ENCODE measurements at regions not wholly inside any gene's neighbourhood (a gene's known extent, or its start where the extent isn't known, plus 50 kb on each side); places are given as distances from the start of the nearest gene placed in this dataset.

DNA sequence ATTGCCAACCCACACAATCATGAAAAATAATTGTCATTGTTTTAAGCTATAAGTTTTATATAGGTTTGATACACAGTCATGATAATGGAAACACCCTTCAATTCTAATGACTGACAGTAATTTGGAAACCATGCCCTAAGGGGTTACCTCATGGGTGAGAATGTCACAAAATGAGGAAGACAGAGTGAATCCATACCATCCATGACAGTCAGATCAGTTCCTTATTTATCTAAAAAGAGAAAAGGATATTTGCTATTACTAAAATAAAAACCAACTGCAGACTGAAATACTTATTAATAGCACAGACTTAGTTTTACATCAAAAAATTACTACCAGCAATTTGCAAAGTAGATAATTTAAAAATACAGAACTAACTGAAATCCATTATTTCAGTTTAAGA lies 437.8 kb downstream of the UTRN start:
- no peak for DNase-seq (ENCODE audit: low read depth)

DNA sequence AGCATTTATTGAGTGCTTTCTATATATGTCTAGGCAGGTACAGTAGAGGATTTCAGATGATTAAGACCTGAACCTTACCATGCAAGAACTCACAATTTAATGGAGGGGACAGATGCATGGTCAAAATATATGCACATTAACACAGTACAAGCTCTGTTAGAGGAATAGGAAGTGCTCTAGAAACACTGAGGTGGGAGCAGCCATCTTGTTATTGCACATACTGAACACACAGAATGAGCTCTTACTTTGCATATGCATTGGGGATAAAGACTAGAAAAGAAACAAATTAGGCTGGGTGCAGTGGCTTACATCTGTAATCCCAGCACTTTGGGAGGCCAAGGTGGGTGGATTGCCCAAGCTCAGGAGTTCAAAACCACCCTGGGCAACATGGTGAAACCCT lies 438.3 kb downstream of the UTRN start:
- DNase-seq (ENCODE audit: low read depth): no peak

DNA sequence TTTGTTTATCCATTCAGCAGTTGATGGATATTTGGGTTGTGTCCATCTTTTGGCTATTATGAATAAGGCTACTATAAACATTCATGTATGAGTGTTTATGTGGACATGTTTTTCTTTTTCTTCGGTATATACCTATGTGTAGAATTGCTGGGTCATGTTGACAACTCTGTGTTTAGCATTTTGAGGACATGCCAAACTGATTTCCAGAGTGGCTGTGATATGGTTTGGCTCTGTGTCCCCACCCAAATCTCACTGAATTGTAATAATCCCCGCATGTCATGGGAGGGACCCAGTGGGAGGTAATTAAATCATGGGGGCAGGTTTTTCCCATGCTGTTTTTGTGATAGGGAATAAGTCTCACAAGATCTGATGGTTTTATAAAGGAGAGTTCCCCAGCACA lies 439.7 kb downstream of the UTRN start:
- DNase-seq (ENCODE audit: low read depth): no peak

- peak; percentile 57 for DNase-seq (ENCODE audit: low read depth)
Observed at GRCh38 chr6:144725736-144726522, 440.8 kb downstream of the UTRN start.

DNA sequence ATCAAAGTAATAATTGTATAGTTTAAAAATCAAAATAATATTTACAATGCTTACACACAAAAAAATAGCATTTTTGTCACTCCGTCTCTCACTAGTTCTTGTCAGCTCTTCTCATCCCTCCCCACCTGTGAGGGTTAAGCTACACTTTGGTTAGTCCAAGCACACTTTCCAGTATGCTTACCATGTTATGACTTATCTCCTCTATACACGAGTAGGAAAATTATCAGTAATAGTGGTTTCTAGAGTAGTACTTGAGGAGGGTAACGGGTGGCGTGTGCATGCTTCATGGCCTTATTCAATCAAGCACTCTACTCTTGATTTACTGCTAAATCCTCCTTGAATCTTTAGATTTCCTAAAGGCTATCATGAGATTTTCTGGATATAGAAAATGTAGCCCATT lies 443.7 kb downstream of the UTRN start:
- DNase-seq (ENCODE audit: low read depth): no peak

GRCh38 chr6:144729502-144729901 lies 444.4 kb downstream of the UTRN start:
- no peak for DNase-seq (ENCODE audit: low read depth)

GRCh38 chr6:144730088-144730645 lies 445.0 kb downstream of the UTRN start:
- DNase-seq (ENCODE audit: low read depth): no peak

- no peak for DNase-seq (ENCODE audit: low read depth)
Observed at GRCh38 chr6:144731229-144731628, 446.1 kb downstream of the UTRN start.

GRCh38 chr6:144736763-144737162 lies 451.6 kb downstream of the UTRN start:
- no peak for DNase-seq (ENCODE audit: low read depth)

GRCh38 chr6:144737998-144738397 lies 452.9 kb downstream of the UTRN start:
- no peak for DNase-seq (ENCODE audit: low read depth)

DNA sequence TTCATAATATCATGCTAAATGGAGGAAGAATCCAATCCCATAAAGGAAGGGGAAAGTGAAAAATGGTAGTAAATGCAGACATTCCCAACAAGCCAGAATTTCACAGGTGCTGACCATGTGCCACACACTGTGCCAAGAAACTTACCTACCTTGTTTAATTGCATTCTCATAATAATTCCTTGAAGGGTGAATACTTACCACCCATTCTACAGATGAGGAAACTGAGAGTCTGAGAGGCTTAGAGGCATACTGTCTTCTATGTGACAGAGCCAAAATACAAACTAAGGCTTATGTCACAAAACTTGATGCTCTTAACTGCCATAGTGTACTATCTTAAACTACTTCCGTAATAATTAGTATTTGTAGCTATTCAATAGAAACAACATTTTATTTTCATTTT lies 454.7 kb downstream of the UTRN start:
- DNase-seq (ENCODE audit: low read depth): no peak

- no peak for DNase-seq (ENCODE audit: low read depth)
Observed at GRCh38 chr6:144741659-144742058, 456.5 kb downstream of the UTRN start.

DNA sequence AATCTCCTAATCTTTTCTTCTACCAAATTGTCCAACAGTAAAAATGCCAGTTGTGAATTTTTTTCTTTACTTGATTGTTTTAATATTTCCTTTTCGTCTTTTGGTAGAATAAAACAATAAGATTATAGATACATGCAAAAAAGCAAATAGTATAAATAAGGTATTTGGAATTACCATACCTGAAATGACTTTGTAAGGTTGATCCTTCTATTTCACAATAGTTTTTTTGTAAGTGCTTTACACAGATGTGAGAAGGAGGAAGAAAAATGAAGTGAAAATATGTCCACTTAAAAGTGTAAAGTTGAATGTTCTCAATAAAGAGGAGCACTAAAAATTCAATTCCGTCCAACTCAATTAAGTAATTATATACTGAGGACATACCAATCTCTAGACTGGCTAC lies 457.6 kb downstream of the UTRN start:
- no peak for DNase-seq (ENCODE audit: low read depth)

DNA sequence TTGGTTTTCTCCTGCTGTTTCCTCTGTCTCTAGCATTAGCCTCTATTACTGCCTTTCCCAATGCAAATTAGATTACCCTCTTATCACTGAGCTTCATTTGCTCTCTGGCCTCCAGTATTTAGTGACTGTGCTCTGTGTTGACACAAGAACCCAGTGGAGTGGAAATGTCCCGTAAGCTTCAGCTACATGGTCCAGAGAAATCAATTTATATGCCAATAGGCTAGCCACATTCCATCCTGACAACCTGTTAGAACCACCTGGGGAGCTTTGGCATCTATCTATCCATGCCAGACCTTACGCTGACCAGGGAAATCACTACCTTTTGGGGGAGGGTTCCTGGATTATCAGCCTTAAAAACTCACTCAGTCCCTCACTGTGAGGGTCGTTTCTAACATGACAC lies 459.6 kb downstream of the UTRN start:
- DNase-seq (ENCODE audit: low read depth): no peak

GRCh38 chr6:144745439-144745838 lies 460.3 kb downstream of the UTRN start:
- no peak for DNase-seq (ENCODE audit: low read depth)

- no peak for DNase-seq (ENCODE audit: low read depth)
Observed at GRCh38 chr6:144746902-144747469, 461.9 kb downstream of the UTRN start.

DNA sequence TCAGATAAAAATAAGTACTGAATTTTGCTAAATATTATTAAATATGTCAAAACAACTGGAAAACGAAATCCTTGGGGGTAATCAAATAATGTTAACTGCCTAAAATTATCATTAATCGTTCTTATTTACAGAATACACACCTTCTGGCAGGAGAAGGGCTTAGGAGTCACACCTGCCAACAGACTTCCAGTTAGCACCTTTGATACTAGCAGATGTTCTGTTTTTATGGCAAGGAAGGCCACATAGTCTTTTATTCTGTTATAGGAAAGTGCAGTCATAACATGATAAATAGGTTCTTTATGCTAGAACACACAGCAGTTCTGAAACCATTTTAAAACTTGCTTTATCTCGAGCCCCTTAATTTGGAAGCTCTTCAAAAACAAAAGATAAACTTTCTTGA lies 464.1 kb downstream of the UTRN start:
- no peak for DNase-seq (ENCODE audit: low read depth)

- DNase-seq (ENCODE audit: low read depth): no peak
Observed at GRCh38 chr6:144753023-144753705, 468.0 kb downstream of the UTRN start.

DNA sequence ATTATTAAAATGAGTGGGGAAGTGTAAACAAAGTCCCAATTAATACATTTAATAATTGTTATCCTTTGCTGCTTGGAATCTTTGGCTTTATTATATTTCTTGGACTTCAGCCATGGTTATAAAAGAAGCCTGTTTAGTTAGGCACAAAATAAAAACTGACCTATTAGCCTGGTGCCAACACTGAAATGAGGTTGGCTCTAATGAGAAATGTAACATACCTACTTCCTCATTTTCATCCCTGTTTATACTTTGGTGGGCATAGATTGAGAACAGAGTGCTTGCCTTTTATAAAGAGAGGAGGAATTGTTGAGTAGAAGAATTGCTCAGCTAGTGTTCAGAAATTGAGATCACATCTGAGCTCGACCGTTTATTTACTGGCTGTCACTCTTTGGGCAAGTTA lies 471.3 kb downstream of the UTRN start:
- DNase-seq (ENCODE audit: low read depth): no peak

GRCh38 chr6:144757299-144757698 lies 472.2 kb downstream of the UTRN start:
- DNase-seq (ENCODE audit: low read depth): no peak

- DNase-seq (ENCODE audit: low read depth): no peak
Observed at GRCh38 chr6:144757730-144758129, 472.6 kb downstream of the UTRN start.

DNA sequence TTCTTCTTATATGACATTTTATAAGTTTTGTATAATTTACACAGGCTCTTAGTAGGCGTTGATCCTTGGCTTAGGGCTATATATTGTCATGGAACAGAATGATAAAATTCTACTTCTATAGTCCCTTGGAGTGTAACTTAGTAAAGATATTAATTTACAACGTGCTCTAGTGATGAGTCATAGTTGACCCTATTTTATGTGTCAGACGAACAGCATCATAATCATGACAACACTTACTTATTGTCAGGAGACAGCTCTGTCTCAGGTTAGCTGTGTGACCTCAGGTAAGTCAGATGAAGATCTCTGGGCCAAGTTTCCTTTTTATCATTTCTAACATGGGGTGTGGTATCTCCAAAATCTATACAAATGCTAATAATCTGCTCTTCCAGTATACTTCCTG lies 473.5 kb downstream of the UTRN start:
- peak; percentile 26 for DNase-seq (ENCODE audit: low read depth)

GRCh38 chr6:144762469-144762868 lies 477.3 kb downstream of the UTRN start:
- DNase-seq (ENCODE audit: low read depth): no peak

Data from RPMI7951 (cell line).